Neural cell (in vitro differentiated cells): ENCODE measurements at regions not wholly inside any gene's neighbourhood (a gene's known extent, or its start where the extent isn't known, plus 50 kb on each side); places are given as distances from the start of the nearest gene placed in this dataset.

ENCODE experiments used
- H2AFZ ChIP-seq: fragments of 200-600, 300-800 bp; sonication (generic), shearing (Covaris generic); 2 replicates; pipeline ENCODE4 v1.6.0; 2014; ENCODE audit warnings: low read depth, mild to moderate bottlenecking, antibody characterized with exemption, low read length, moderate library complexity
- H3F3A ChIP-seq: fragments of 200-600 bp; shearing (Covaris generic); 2 replicates; pipeline ENCODE4 v1.6.1; 2016; ENCODE audit warnings: mild to moderate bottlenecking, moderate library complexity, mixed read lengths, antibody characterized with exemption, low read length; ENCODE audit not compliant: insufficient read depth, poor library complexity, severe bottlenecking
- H3K27ac ChIP-seq: fragments of 200-600, 300-800 bp; sonication (generic), shearing (Covaris generic); 2 replicates; pipeline ENCODE4 v1.5.1; 2014; ENCODE audit warnings: mild to moderate bottlenecking, low read length, moderate library complexity
- H3K27me3 ChIP-seq: fragments of 300-800, 200-600 bp; sonication (generic), shearing (Covaris generic); 2 replicates; pipeline ENCODE4 v1.6.0; 2014; ENCODE audit warnings: mild to moderate bottlenecking, low read depth, low read length, moderate library complexity; ENCODE audit not compliant: insufficient read depth
- H3K36me3 ChIP-seq: fragments of 300-800, 200-600 bp; sonication (generic), shearing (Covaris generic); 2 replicates; pipeline ENCODE4 v1.5.1; 2014; ENCODE audit warnings: mild to moderate bottlenecking, antibody characterized with exemption, low read length, moderate library complexity; ENCODE audit not compliant: insufficient read depth
- H3K4me2 ChIP-seq: fragments of 300-800, 200-600 bp; sonication (generic), shearing (Covaris generic); 2 replicates; pipeline ENCODE4 v1.6.0; 2014; ENCODE audit warnings: mild to moderate bottlenecking, low read length
- H3K4me3 ChIP-seq: fragments of 300-800, 200-600 bp; sonication (generic), shearing (Covaris generic); 2 replicates; pipeline ENCODE4 v1.5.1; 2014; ENCODE audit warnings: mild to moderate bottlenecking, low read length, moderate library complexity
- H3K79me2 ChIP-seq: fragments of 200-600 bp; shearing (Covaris generic); replicated peaks from 2 replicates; pipeline ENCODE4 v1.6.0; 2014; ENCODE audit warnings: mild to moderate bottlenecking, low read length, moderate library complexity; ENCODE audit not compliant: insufficient read depth
- H3K9ac ChIP-seq: fragments of 300-800, 200-600 bp; sonication (generic), shearing (Covaris generic); 2 replicates; pipeline ENCODE4 v1.6.1; 2016; ENCODE audit warnings: mild to moderate bottlenecking, low read length, mixed read lengths
- H3K9me2 ChIP-seq: fragments of 200-600 bp; shearing (Covaris generic); 2 replicates; pipeline ENCODE4 v1.6.1; 2016; ENCODE audit warnings: mild to moderate bottlenecking, low read length, mixed read lengths; ENCODE audit not compliant: insufficient read depth
- H3K9me3 ChIP-seq: fragments of 200-600, 300-800 bp; sonication (generic), shearing (Covaris generic); 2 replicates; pipeline ENCODE4 v1.6.1; 2016; ENCODE audit warnings: mild to moderate bottlenecking, mixed run types, low read length, moderate library complexity, mixed read lengths
- H4K20me1 ChIP-seq: fragments of 200-600 bp; shearing (Covaris generic); 2 replicates; pipeline ENCODE4 v1.6.1; 2016; ENCODE audit warnings: mild to moderate bottlenecking, mixed run types; ENCODE audit not compliant: insufficient read depth
- EP300 ChIP-seq: fragments of 450-650 bp; conservative IDR thresholded peaks from 2 replicates; pipeline ENCODE4 v1.6.1; 2014; ENCODE audit warnings: antibody characterized with exemption, mild to moderate bottlenecking, moderate library complexity; ENCODE audit not compliant: poor library complexity, severe bottlenecking
- EZH2 ChIP-seq: fragments of 200-600, 300-800 bp; shearing (Covaris generic), sonication (generic); IDR thresholded peaks from 2 replicates; pipeline ENCODE4 v1.6.1; 2014; ENCODE audit warnings: antibody characterized with exemption, low read length, borderline replicate concordance, mild to moderate bottlenecking; ENCODE audit not compliant: insufficient read depth, poor library complexity, severe bottlenecking
- POLR2AphosphoS5 ChIP-seq: IDR thresholded peaks from 2 replicates; pipeline ENCODE4 v1.6.1; 2012
- RAD21 ChIP-seq: fragments of 450-650 bp; conservative IDR thresholded peaks from 2 replicates; pipeline ENCODE4 v1.6.1; 2014; ENCODE audit warnings: antibody characterized with exemption, mild to moderate bottlenecking, moderate library complexity
- TF ChIP-seq, protein P1 (sequence below): fragments of 450-650 bp; IDR thresholded peaks from 2 replicates; pipeline ENCODE4 v1.5.1; 2014; ENCODE audit warnings: antibody characterized with exemption, mild to moderate bottlenecking, moderate library complexity; ENCODE audit not compliant: poor library complexity, severe bottlenecking

DNA sequence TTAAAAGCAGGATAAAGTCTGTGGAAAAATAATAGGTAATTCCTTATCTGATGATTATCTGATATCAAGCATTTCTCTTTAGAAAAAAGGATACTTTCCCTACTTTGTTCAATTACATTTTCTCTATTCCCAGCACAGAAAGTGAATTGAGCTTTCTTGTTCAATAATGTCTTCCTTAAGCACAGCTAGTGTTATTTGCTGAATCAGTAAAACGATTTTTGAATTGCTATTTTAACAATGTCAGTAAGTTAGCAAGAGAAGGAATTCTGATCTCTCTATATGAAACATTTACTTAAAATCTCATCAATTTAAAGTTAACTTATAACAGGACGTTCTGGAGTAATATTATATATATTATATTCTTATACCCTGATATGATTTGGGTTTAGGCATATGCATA is 337.2 kb upstream of the ANKRD30A start:
- no peak overlapping the region for H3K4me2 ChIP-seq
- H3K36me3 ChIP-seq: no peaks in the 10 kb centered on the region
- H3K9me2 ChIP-seq: no peaks in the 10 kb centered on the region
- no peaks in the 10 kb centered on the region for H4K20me1 ChIP-seq
- no peak overlapping the region for H3K4me3 ChIP-seq
- TF ChIP-seq, protein P1, sequence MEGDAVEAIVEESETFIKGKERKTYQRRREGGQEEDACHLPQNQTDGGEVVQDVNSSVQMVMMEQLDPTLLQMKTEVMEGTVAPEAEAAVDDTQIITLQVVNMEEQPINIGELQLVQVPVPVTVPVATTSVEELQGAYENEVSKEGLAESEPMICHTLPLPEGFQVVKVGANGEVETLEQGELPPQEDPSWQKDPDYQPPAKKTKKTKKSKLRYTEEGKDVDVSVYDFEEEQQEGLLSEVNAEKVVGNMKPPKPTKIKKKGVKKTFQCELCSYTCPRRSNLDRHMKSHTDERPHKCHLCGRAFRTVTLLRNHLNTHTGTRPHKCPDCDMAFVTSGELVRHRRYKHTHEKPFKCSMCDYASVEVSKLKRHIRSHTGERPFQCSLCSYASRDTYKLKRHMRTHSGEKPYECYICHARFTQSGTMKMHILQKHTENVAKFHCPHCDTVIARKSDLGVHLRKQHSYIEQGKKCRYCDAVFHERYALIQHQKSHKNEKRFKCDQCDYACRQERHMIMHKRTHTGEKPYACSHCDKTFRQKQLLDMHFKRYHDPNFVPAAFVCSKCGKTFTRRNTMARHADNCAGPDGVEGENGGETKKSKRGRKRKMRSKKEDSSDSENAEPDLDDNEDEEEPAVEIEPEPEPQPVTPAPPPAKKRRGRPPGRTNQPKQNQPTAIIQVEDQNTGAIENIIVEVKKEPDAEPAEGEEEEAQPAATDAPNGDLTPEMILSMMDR: no peak
- no peak overlapping the region for H3K27ac ChIP-seq
- H3K27me3 ChIP-seq: no peaks in the 10 kb centered on the region
- no peaks in the 10 kb centered on the region for H3K79me2 ChIP-seq
- H3K9ac ChIP-seq: no peak overlapping the region
- no peak overlapping the region for H2AFZ ChIP-seq
- H3K9me3 ChIP-seq: no peaks in the 10 kb centered on the region
- H3F3A ChIP-seq: no peaks in the 10 kb centered on the region

DNA sequence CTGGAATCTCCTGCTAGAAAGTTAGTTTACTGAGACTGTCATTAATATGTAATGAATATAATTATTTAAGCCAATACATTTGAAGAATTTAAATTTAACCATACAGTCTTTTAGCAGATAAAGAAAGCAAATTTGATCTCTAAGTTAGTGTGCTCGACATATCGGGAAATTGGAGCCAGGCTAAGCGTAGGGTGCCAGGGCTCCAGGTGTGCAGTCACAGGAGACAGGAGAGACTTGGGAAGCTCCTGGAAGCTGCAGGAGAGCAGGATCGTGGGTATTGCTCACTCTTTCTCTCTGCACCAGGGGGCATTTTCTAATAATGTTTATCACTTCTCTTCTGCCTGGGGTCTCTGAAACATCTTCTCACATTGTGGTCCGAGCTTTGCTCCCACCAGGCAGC is 342.0 kb upstream of the ANKRD30A start:
- Histone ChIP-seq H3K9me3 (no peaks in the 10 kb centered on the region), H3K27ac (no peak overlapping the region), H3K4me3 (no peak overlapping the region), H3K79me2 (no peaks in the 10 kb centered on the region), H2AFZ (no peak overlapping the region), H3K36me3 (no peaks in the 10 kb centered on the region), H3K9me2 (no peaks in the 10 kb centered on the region), H4K20me1 (no peaks in the 10 kb centered on the region), H3K4me2 (no peak overlapping the region), H3K9ac (no peak overlapping the region), H3K27me3 (no peaks in the 10 kb centered on the region), H3F3A (no peaks in the 10 kb centered on the region)
- TF ChIP-seq RAD21 (no peak), EP300 (no peak)
- TF ChIP-seq, protein P1: no peak

DNA sequence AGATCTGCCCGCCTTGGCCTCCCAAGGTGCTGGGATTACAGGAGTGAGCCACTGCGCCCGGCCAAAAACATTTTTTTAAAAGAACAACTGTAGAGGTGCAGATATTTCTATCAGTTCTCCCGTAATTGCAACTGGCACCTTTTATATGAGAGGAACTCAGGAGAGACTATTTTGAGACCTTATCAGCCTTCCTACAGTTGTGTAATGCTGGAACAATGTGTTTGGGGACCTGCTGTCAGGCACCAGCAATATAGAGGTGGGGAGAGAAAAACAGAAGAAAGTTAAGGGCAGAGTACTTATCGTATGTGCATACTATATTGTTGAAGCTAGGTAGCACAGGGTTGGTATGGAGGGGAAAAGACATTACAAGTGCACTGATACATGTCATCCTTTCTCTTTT is 343.8 kb upstream of the ANKRD30A start:
- H3K4me3 ChIP-seq: no peak overlapping the region

More for the DNA sequence above, 343.8 kb upstream of the ANKRD30A start:
- H3F3A ChIP-seq: no peaks in the 10 kb centered on the region
- no peak overlapping the region for H3K9ac ChIP-seq
- TF ChIP-seq, protein P1: no peak
- TF ChIP-seq RAD21: no peak
- no peak for TF ChIP-seq EZH2
- no peak for TF ChIP-seq POLR2AphosphoS5
- TF ChIP-seq EP300: no peak
- no peaks in the 10 kb centered on the region for H3K36me3 ChIP-seq
- H3K9me3 ChIP-seq: no peaks in the 10 kb centered on the region
- no peaks in the 10 kb centered on the region for H3K9me2 ChIP-seq
- no peak overlapping the region for H3K27ac ChIP-seq
- H2AFZ ChIP-seq: no peak overlapping the region
- H4K20me1 ChIP-seq: no peaks in the 10 kb centered on the region
- no peaks in the 10 kb centered on the region for H3K27me3 ChIP-seq
- H3K4me2 ChIP-seq: no peak overlapping the region
- H3K79me2 ChIP-seq: no peaks in the 10 kb centered on the region
